Vagina (tissue), 2 donors: ENCODE measurements at regions not wholly inside any gene's neighbourhood (a gene's known extent, or its start where the extent isn't known, plus 50 kb on each side); places are given as distances from the start of the nearest gene placed in this dataset.

Experiments
- DNase-seq, 2 donors: peaks; one replicate each; pipeline ENCODE4 v3.0.0-alpha.2; 2017; ENCODE audit errors: extremely low spot score in 2 of 2
- H3K27ac ChIP-seq: fragments of 200-600 bp; sonication (generic); one replicate; pipeline ENCODE4 v1.5.1; 2019
- H3K27me3 ChIP-seq: fragments of 200-600 bp; sonication (generic); one replicate; pipeline ENCODE4 v1.5.1; 2019
- H3K36me3 ChIP-seq, 2 donors: fragments of 200-600 bp; sonication (generic); one replicate each; pipeline ENCODE4 v1.5.1; 2017 to 2019
- H3K4me1 ChIP-seq: fragments of 200-600 bp; sonication (generic); one replicate; pipeline ENCODE4 v1.5.1; 2019
- H3K4me3 ChIP-seq, 2 donors: fragments of 200-600 bp; sonication (generic); 1 replicate in 1 of 2; 2 replicates in 1 of 2; pipeline ENCODE4 v1.5.1; 2016 to 2019
- H3K9me3 ChIP-seq: fragments of 200-600 bp; sonication (generic); one replicate; pipeline ENCODE4 v1.5.1; 2019
- CTCF ChIP-seq, 3 experiments: fragments of 450-650 bp in 2 of 3; fragments of 200-600 bp in 1 of 3; sonication (generic) in 1 of 3; IDR thresholded peaks; one replicate each; pipeline ENCODE4 v1.5.1; 2017 to 2019; ENCODE audit warnings: antibody characterized with exemption in 3 of 3, mild to moderate bottlenecking in 2 of 3, moderate library complexity in 2 of 3
- POLR2A ChIP-seq, 2 donors: fragments of 450-650 bp; IDR thresholded peaks; one replicate each; pipeline ENCODE4 v1.6.1; 2017; ENCODE audit warnings: antibody characterized with exemption in 2 of 2, mild to moderate bottlenecking in 2 of 2, moderate library complexity in 2 of 2
- POLR2AphosphoS5 ChIP-seq, 2 donors: sonication (generic); formaldehyde crosslinking; IDR thresholded peaks; one replicate each; pipeline ENCODE4 v1.9.0; 2017; ENCODE audit warnings: antibody characterized with exemption in 2 of 2, mild to moderate bottlenecking in 2 of 2, low read depth in 1 of 2; ENCODE audit not compliant: insufficient read depth in 1 of 2
- intact Hi-C: fragments of 100-400 bp; cut with DNase I; formaldehyde crosslinking; loops from one replicate; pipeline ENCODE4 v1.15.1; 2023

- intact Hi-C loops: no loop called here
- no peak for DNase-seq
- Histone ChIP-seq H3K4me1 (no peaks in the 10 kb centered on the region), H3K27ac (no peak overlapping the region), H3K27me3 (no peaks in the 10 kb centered on the region), H3K36me3 (no peaks in the 10 kb centered on the region), H3K4me3 (no peak overlapping the region), H3K9me3 (no peaks in the 10 kb centered on the region)
- TF ChIP-seq POLR2A (IDR thresholded peaks at IDR 0.05): no peak
- TF ChIP-seq CTCF (IDR thresholded peaks at IDR 0.05): no peak
- no peak for TF ChIP-seq POLR2AphosphoS5 (IDR thresholded peaks at IDR 0.05; ENCODE audit: insufficient read depth in 1 of 2, low read depth in 1 of 2)
These were observed 174.1 kb downstream of the CDH26 start for GRCh38 chr20:60132162-60132826.

GRCh38 chr20:60132827-60133670 lies 174.8 kb downstream of the CDH26 start:
- no peak overlapping the region for H3K27ac ChIP-seq
- H3K27me3 ChIP-seq: no peaks in the 10 kb centered on the region
- no peaks in the 10 kb centered on the region for H3K36me3 ChIP-seq
- no peak for DNase-seq
- no peak for TF ChIP-seq POLR2AphosphoS5 (IDR thresholded peaks at IDR 0.05; ENCODE audit: insufficient read depth in 1 of 2, low read depth in 1 of 2)
- H3K4me3 ChIP-seq: no peak overlapping the region
- intact Hi-C loops: no loop called here
- no peaks in the 10 kb centered on the region for H3K9me3 ChIP-seq
- H3K4me1 ChIP-seq: no peaks in the 10 kb centered on the region

GRCh38 chr20:60135276-60135675 lies 177.1 kb downstream of the CDH26 start:
- no peak for DNase-seq
- Histone ChIP-seq H3K4me3 (no peak overlapping the region), H3K4me1 (no peaks in the 10 kb centered on the region), H3K27ac (no peak overlapping the region), H3K9me3 (no peaks in the 10 kb centered on the region), H3K27me3 (no peaks in the 10 kb centered on the region), H3K36me3 (no peaks in the 10 kb centered on the region)
- no peak for TF ChIP-seq POLR2A (IDR thresholded peaks at IDR 0.05)
- TF ChIP-seq CTCF (IDR thresholded peaks at IDR 0.05): no peak
- TF ChIP-seq POLR2AphosphoS5 (IDR thresholded peaks at IDR 0.05; ENCODE audit: insufficient read depth in 1 of 2, low read depth in 1 of 2): no peak
- intact Hi-C loops: no loop called here

GRCh38 chr20:60136645-60137401 lies 178.6 kb downstream of the CDH26 start:
- DNase-seq: no peak
- Histone ChIP-seq H3K4me3 (no peak overlapping the region), H3K4me1 (no peaks in the 10 kb centered on the region), H3K9me3 (no peaks in the 10 kb centered on the region), H3K36me3 (no peaks in the 10 kb centered on the region), H3K27me3 (no peaks in the 10 kb centered on the region), H3K27ac (no peak overlapping the region)
- TF ChIP-seq POLR2A (IDR thresholded peaks at IDR 0.05) (no peak), CTCF (IDR thresholded peaks at IDR 0.05) (no peak), POLR2AphosphoS5 (IDR thresholded peaks at IDR 0.05; ENCODE audit: insufficient read depth in 1 of 2, low read depth in 1 of 2) (no peak)
- intact Hi-C loops: no loop called here

GRCh38 chr20:60137657-60138245 lies 179.5 kb downstream of the CDH26 start:
- intact Hi-C loops: no loop called here
- H3K27ac ChIP-seq: no peak overlapping the region
- no peak overlapping the region for H3K4me3 ChIP-seq
- H3K27me3 ChIP-seq: no peaks in the 10 kb centered on the region
- H3K4me1 ChIP-seq: no peaks in the 10 kb centered on the region
- H3K36me3 ChIP-seq: no peaks in the 10 kb centered on the region
- DNase-seq: no peak
- H3K9me3 ChIP-seq: no peaks in the 10 kb centered on the region
- no peak for TF ChIP-seq CTCF (IDR thresholded peaks at IDR 0.05)
